GM12892 (cell line): ENCODE measurements at regions not wholly inside any gene's neighbourhood (a gene's known extent, or its start where the extent isn't known, plus 50 kb on each side); places are given as distances from the start of the nearest gene placed in this dataset.

Experiments used
- DNase-seq: peaks from one replicate; pipeline ENCODE4 v3.0.0; 2011; ENCODE audit not compliant: insufficient read length
- FAIRE-seq: peaks from 2 replicates; lab custom pipeline; 2011; peaks lifted over from hg19 to GRCh38; lab: Jason Lieb, UNC
- POLR2A ChIP-seq: IDR thresholded peaks from 2 replicates; pipeline ENCODE4 v1.6.1; 2011; ENCODE audit warnings: low read depth, low read length, control low read depth
- POLR2AphosphoS5 ChIP-seq: IDR thresholded peaks from 2 replicates; pipeline ENCODE4 v1.6.1; 2011; ENCODE audit warnings: low read depth, low read length, control low read depth
- TAF1 ChIP-seq: IDR thresholded peaks from 2 replicates; pipeline ENCODE4 v1.6.1; 2011; ENCODE audit warnings: low read depth, mild to moderate bottlenecking, control low read depth, low read length, borderline replicate concordance

DNA sequence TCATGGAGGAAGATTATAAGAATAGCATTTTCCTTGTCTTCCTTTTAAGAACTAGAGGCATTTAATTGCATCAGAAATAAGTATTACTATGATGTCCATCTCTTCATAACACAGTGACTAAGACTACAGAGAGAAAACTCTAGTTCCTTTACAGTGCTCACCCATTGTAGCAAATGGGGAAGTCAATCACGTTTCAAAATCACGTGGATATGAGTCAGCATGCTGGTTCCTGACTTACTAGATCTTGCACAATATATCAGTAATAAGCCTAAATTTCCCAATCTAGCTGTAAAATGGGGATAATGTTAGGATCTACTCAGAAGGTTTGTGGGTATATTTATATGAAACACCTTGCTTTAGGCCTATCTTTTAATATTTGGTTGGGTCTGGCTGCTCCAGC lies 254.8 kb upstream of the EOMES start:
- TF ChIP-seq TAF1, result no peak
- no peak for TF ChIP-seq POLR2AphosphoS5
- TF ChIP-seq POLR2A, result no peak
- no peak for DNase-seq
- FAIRE-seq, result peak; percentile 58

DNA sequence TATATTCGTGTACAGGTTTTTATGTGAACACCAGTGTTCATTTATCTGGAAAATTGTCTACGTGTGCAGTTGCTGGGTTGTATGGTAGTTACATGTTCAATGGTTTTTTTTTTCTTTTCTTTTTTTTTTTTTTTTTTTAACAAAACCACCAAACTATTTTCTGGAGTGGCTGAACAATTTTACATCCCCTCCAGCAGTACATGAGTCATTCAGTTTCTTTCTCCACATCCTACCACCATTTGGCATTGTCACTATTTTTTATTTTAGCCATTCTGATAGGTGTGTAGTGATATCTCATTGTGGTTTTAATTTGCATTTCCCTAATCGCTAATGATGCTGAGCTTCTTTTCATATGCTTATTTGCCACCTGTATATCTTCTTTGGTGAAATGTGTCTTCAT lies 256.3 kb upstream of the EOMES start:
- TF ChIP-seq POLR2A, result no peak
- TF ChIP-seq TAF1, result no peak
- no peak for TF ChIP-seq POLR2AphosphoS5
- FAIRE-seq (no peak), DNase-seq (no peak)

DNA sequence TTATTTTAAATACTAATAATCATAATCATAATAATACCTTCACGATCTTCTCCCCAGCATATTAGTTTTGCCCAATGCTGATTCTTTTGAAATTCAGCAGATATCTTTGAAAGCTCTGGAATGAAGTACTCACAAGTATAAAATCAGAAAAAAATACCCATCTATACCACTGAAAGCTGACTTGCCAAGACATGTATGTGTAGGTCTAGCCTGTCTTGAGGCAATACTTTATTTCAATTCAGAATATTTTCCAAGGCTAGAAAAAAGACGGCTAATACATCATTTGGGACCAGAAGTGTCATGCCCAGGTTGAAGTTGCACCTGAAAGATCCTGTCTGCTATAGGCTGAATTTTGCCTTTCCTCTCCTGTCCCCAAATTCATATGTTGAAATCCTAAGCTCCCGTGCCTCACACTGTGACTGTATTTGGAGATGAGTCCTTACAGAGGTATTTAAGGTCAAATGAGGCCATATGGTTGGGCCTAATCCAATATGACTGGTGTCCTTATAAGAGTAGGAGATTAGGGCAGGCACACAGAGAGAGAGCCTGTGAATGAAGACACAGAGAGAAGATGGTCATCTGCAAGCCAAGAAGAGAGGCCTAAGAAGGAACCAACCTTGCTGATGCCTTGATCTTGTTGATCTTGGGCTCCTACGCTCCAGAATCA lies 255.9 kb upstream of the CMC1 start:
- no peak for FAIRE-seq
- TF ChIP-seq POLR2A (no peak), POLR2AphosphoS5 (no peak), TAF1 (no peak)

DNA sequence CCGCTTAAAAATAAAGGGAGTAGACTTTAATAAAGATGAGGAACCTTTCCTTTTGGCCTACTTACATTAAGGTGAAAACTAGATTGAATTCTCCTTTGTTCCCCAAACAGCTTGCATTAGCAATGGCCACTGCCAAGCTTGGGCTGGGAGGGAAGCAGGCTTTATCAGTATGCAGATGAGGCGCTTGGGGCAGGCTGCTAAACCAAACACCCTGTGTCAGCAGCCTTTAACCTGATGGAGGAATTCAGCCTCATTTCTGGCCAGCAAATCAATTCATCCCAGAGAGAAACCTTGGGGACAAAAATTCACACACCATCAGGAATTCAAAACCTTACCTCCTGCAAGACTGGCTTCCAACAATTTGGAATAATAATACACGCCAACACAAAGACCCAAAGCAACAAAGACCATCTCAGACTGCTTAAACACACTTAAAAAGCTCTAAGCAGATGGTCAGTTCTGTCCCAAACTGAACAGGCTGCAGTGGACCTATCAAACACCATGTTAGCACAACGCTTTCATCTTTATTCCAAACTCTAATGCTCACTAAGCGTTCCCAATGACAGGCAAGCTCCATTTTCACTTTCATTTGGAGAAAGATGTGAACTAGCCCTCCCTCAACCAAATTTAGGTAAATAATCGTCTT lies 255.1 kb upstream of the CMC1 start:
- no peak for DNase-seq
- no peak for FAIRE-seq
- TF ChIP-seq TAF1 (no peak), POLR2A (no peak), POLR2AphosphoS5 (no peak)

More for the DNA sequence above, 255.9 kb upstream of the CMC1 start:
- DNase-seq, result no peak

DNA sequence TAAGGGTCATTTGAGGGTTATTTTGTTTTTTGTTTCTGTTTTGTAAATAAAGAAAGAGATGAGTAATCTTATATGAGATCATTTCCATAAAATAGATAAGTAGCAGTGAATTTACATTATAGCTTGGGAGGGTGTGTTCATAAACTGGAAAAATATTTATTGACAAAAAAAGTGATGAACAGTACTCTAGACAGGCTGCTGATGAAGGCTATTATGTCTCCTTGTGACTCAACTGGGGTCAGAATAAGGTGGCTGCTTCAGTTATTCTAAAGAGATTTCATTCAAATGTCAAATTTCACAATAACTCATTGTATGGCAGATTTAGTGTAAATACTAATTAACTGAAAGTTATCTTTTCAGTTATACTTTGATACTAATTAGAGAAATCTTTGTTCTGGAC lies 251.1 kb upstream of the CMC1 start:
- no peak for TF ChIP-seq POLR2A
- no peak for TF ChIP-seq POLR2AphosphoS5
- TF ChIP-seq TAF1, result no peak
- no peak for DNase-seq
- FAIRE-seq, result no peak

DNA sequence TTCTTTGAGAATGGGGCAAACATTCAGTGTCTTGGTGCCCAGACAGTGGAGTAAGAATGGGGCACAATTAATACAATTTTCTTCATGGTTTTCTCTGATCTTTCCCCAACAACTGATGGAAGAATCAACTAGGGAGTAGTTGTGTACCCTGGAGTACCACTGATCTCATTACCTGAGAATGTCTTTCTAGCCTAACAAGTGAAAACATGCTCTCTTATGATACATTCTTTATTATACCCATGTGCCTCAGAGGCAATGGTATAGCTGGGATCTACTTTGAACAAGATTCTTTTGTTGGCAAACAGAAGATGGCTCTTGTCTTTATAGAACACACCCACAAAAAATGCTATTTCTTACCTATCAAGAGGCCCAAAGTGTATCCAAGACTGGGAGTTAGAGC lies 250.6 kb upstream of the CMC1 start:
- DNase-seq (no peak), FAIRE-seq (no peak)
- no peak for TF ChIP-seq POLR2A
- no peak for TF ChIP-seq POLR2AphosphoS5
- TF ChIP-seq TAF1, result no peak

DNA sequence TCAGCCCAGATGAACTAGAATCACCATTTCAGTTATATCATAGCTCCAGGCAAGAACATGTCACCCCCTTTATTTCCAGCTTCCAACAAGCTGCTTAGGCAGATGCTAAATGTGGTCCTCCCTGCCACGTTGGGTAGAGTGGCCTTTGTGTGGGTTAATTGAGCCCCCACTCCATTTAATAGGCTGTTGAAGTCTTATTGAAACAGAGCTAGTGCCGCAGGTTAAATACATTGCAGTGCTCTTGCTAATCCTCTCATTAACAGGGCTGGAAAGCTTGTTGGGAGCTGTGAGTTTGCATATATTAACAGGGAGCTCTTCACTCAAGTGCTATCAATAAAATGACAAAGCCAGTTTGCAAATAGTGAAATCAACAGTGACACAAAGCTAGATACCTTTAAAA lies 248.4 kb upstream of the CMC1 start:
- TF ChIP-seq POLR2A (no peak), POLR2AphosphoS5 (no peak), TAF1 (no peak)
- FAIRE-seq (no peak), DNase-seq (no peak)

DNA sequence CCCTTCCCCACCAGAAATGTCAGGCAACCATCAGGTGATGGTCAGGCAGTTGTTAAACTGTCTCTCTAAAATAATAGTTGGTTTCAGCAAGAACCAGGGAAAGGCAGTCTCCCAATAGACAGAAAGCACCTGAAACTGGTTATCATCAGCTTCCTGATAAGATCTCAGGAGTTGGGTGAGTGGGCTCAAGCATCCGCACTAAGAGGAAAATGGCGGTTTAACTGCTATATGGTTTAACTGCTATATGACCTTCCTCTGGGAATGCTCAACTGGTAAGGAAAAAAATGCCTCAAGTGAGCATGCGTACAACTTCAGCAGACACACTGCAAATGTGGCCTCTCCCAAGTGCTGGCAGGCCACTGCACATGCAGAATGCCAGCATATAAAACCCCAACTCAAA lies 240.8 kb upstream of the CMC1 start:
- FAIRE-seq (no peak), DNase-seq (no peak)
- no peak for TF ChIP-seq POLR2A

DNA sequence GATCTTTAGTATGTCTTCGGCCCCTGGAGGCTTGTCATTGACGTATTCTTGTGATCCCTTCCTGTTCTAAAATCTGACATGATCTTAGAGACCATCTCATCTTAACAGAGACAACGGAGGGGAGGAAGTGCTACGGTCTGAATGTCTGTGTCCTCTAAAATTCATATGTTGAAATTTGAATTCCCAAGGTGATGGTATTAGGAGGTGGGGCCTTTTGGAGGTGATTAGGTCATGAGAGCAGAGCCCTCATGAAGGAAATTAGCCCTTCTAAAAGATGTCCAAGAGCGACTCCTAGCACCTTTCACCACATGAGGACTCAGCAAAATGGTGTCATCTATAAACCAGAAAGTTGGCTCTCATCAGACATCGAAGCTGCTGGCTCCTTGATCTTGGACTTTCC lies 233.2 kb upstream of the CMC1 start:
- TF ChIP-seq POLR2AphosphoS5 (no peak), TAF1 (no peak), POLR2A (no peak)
- no peak for FAIRE-seq
- DNase-seq, result no peak

DNA sequence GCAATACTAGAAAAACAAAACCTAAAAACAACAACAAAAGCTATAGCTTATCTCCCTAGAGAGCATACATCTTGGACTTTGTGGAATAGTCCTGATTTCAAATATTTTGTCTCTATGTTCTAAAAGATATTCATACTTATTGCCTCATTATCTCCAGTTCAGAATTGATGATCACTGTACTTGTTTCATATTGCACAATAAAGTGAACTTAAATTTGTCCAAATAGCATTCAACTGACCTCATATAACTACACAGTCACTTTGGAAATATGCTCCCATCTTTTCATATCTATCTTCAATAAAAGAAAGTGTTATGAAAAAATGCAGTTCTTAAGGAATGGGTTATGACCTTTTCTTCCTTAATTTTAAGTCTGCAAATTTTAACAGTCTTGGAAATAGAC lies 228.6 kb upstream of the CMC1 start:
- DNase-seq, result no peak
- FAIRE-seq, result no peak
- no peak for TF ChIP-seq POLR2AphosphoS5
- no peak for TF ChIP-seq TAF1
- TF ChIP-seq POLR2A, result no peak

DNA sequence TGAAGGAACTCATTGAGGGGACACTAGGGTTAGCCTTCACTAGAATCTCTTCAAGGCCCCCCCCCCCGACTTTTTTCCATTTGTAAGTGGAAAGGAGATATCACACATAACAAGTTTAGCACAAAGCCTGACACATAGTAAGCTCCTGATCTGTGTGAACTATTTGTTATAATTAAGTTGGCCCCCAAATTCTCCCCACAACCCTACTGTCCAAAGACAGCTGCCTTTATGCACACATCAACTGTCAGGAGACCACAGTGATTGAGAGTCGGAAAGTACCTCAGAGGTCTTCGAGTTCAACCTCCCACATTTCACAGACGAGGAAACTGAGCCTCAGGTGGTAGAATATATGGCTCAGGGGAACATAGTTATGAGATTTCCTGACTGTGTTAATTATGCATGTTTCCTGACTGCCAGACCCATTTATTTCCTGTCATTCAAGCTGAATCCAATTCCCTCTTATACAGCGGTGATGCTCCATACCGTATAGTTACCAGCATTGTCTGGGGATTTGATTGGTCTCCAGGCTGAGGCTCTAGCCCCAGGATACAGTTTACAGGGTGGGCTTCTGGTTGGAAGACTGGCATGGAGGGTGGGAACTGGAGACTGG lies 227.4 kb upstream of the CMC1 start:
- no peak for TF ChIP-seq POLR2AphosphoS5
- DNase-seq, result no peak
- FAIRE-seq, result no peak

DNA sequence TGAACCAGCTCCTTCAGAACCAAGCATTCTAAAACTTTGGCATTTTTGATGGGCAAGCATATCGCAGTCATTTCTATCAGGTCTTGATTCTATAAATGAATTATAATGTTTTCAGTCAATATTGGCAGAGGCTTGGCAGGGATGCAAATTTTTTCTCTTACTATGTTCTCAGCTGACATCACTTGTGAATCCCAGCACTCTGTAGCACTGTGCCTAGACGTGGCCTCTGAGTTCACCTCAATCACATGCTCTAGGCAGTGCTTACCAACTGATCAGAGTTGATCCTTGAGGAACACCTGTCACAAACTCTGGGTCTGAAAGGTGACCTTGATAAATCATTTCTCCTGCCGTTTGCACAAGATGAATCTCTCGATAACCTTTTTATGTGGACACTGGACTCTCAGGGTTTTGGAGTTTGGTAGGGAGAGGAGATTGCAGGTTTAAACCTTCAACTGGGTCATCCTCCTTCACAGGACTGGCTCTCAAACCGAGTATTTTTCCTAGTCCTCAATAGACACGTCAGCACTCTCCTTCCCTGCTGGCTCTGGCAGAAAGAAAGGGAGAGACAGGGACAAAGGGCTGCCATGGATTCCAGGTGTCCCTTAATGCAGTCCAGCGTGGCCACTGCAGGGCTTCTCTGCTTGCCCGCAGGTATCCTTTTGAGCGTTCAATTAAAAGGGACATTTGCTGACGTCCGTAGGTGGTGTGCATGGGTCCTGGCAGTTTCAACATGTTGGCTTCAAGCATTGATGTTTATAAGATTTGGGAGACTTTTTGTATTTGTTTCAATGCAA lies 222.3 kb upstream of the CMC1 start:
- DNase-seq (no peak), FAIRE-seq (no peak)

DNA sequence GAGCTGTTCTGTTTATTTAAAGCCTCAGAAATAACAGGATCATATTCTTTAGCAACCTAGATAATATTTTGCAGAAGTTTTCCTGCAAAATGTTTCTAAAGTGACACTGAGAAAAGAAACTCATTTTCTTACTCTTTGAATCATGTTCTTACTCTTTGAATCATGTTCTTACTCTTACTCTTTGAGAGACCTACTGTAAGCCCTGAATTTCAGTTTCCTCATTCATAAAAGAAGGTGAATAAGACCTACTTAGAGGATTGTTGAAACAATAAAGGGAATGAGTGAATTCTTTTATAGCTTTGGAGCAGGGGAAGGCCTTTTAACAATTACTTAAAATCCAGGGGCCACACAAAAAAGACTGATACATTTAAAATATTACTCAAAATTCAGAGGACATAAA lies 221.7 kb upstream of the CMC1 start:
- TF ChIP-seq TAF1 (no peak), POLR2A (no peak)
- no peak for DNase-seq
- FAIRE-seq, result no peak

More for the DNA sequence above, 222.3 kb upstream of the CMC1 start:
- TF ChIP-seq POLR2AphosphoS5, result no peak
- no peak for TF ChIP-seq TAF1
- no peak for TF ChIP-seq POLR2A
